Endothelial cell of umbilical vein (primary cell): ENCODE measurements at regions not wholly inside any gene's neighbourhood (a gene's known extent, or its start where the extent isn't known, plus 50 kb on each side); places are given as distances from the start of the nearest gene placed in this dataset.

ENCODE experiments used
- BruUV-seq: library from RNA; stranded (reverse); fragments of 400-500 nt; replicated peaks from 2 replicates; lab custom pipeline; 2021; lab: Mats Ljungman, UMichigan
- CTCF ChIA-PET: fragments of 300-600, 350-600 bp; sonication (Branson Sonifier 250); formaldehyde crosslinking; loops from one replicate; lab custom pipeline; 2021; ENCODE audit warnings: antibody characterized with exemption, inconsistent platforms; lab: Charles Lee
- POLR2A ChIA-PET: fragments of 300-600, 350-600 bp; sonication (Branson Sonifier 250); formaldehyde crosslinking; loops from one replicate; lab custom pipeline; 2021; ENCODE audit warnings: antibody characterized with exemption, inconsistent platforms; lab: Charles Lee
- DNase-seq: peaks from one replicate; pipeline ENCODE4 v3.0.0-alpha.2; 2011; ENCODE audit warnings: low read depth, low spot score
- FAIRE-seq: peaks from 2 replicates; lab custom pipeline; 2011; peaks lifted over from hg19 to GRCh38; lab: Jason Lieb, UNC
- H2AFZ ChIP-seq: 2 replicates; pipeline ENCODE4 v1.6.0; 2012; ENCODE audit warnings: low read depth, low read length, control low read depth, inconsistent platforms
- H3K27ac ChIP-seq: 2 replicates; pipeline ENCODE4 v1.5.1; 2011; ENCODE audit warnings: low read depth, mild to moderate bottlenecking, control low read depth, low read length, moderate library complexity; ENCODE audit not compliant: insufficient read depth
- H3K27me3 ChIP-seq, 2 experiments: 2 replicates each; pipeline versions ENCODE4 v1.6.0 to v1.6.1; 2011; ENCODE audit warnings: low read length in 2 of 2, mixed read lengths in 1 of 2; ENCODE audit not compliant: control insufficient read depth in 2 of 2, insufficient read depth in 2 of 2
- H3K36me3 ChIP-seq, 2 experiments: 2 replicates in 1 of 2; 3 replicates in 1 of 2; pipeline ENCODE4 v1.5.1; 2011; ENCODE audit warnings: low read length in 2 of 2, mild to moderate bottlenecking in 1 of 2, moderate library complexity in 1 of 2; ENCODE audit not compliant: control insufficient read depth in 2 of 2, insufficient read depth in 2 of 2; ENCODE audit errors: extremely low read depth in 1 of 2
- H3K4me1 ChIP-seq: 3 replicates; pipeline ENCODE4 v1.5.1; 2011; ENCODE audit warnings: mild to moderate bottlenecking, low read length; ENCODE audit not compliant: control insufficient read depth, insufficient read depth; ENCODE audit errors: extremely low read depth
- H3K4me2 ChIP-seq: 2 replicates; pipeline ENCODE4 v1.6.1; 2011; ENCODE audit warnings: low read length, control low read depth, mixed read lengths; ENCODE audit not compliant: insufficient read depth
- H3K4me3 ChIP-seq, 3 experiments: fragments of 200-600 bp in 1 of 3; sonication (generic), shearing (Covaris generic) in 1 of 3; replicated peaks in 1 of 3; 2 replicates each; pipeline ENCODE4 v1.5.1; 2011 to 2016; ENCODE audit warnings: control low read depth in 3 of 3, low read length in 3 of 3, mild to moderate bottlenecking in 2 of 3, inconsistent platforms in 1 of 3, low read depth in 1 of 3, moderate library complexity in 1 of 3; ENCODE audit not compliant: insufficient read depth in 1 of 3
- H3K79me2 ChIP-seq: 2 replicates; pipeline ENCODE4 v1.6.0; 2012; ENCODE audit warnings: low read length, inconsistent platforms; ENCODE audit not compliant: control insufficient read depth, insufficient read depth
- H3K9ac ChIP-seq: replicated peaks from 2 replicates; pipeline ENCODE3; 2011; ENCODE audit warnings: low read length, control low read depth; ENCODE audit not compliant: insufficient read depth; ENCODE audit errors: extremely low read depth
- H3K9me1 ChIP-seq: replicated peaks from 3 replicates; pipeline ENCODE4 v1.6.0; 2011; ENCODE audit warnings: mild to moderate bottlenecking, low read length; ENCODE audit not compliant: control insufficient read depth, insufficient read depth; ENCODE audit errors: extremely low read depth
- H3K9me3 ChIP-seq: replicated peaks from 2 replicates; pipeline ENCODE4 v1.5.1; 2012; ENCODE audit warnings: low read length, inconsistent platforms; ENCODE audit not compliant: control insufficient read depth, insufficient read depth
- H4K20me1 ChIP-seq: replicated peaks from 2 replicates; pipeline ENCODE3; 2011; ENCODE audit warnings: mild to moderate bottlenecking, low read length; ENCODE audit not compliant: control insufficient read depth, insufficient read depth; ENCODE audit errors: extremely low read depth
- EZH2 ChIP-seq: IDR thresholded peaks from 2 replicates; pipeline ENCODE4 v1.6.1; 2012; ENCODE audit warnings: borderline replicate concordance, low read depth, mild to moderate bottlenecking, moderate library complexity, low read length, inconsistent platforms; ENCODE audit not compliant: severe bottlenecking
- FOS ChIP-seq: IDR thresholded peaks from 2 replicates; pipeline ENCODE4 v1.6.1; 2011; ENCODE audit warnings: mild to moderate bottlenecking, low read length, moderate library complexity, borderline replicate concordance; ENCODE audit not compliant: insufficient read depth
- GATA2 ChIP-seq: IDR thresholded peaks from 2 replicates; pipeline ENCODE4 v1.7.0; 2011; ENCODE audit warnings: low read depth, mild to moderate bottlenecking, moderate library complexity, mixed read lengths, low read length; ENCODE audit not compliant: insufficient read length, insufficient read depth
- JUN ChIP-seq: IDR thresholded peaks from 2 replicates; pipeline ENCODE4 v1.6.1; 2011; ENCODE audit warnings: borderline replicate concordance, low read depth; ENCODE audit not compliant: insufficient read length, insufficient read depth
- MYC ChIP-seq: IDR thresholded peaks from one replicate; pipeline ENCODE4 v1.6.1; 2011; ENCODE audit warnings: mild to moderate bottlenecking, low read depth, low read length
- POLR2A ChIP-seq: IDR thresholded peaks from 2 replicates; pipeline ENCODE4 v1.6.1; 2012; ENCODE audit warnings: low read depth, mild to moderate bottlenecking, control low read depth, low read length
- POLR2AphosphoS5 ChIP-seq: IDR thresholded peaks from 2 replicates; pipeline ENCODE4 v1.6.1; 2012; ENCODE audit warnings: low read depth, mild to moderate bottlenecking, control low read depth, low read length, moderate library complexity; ENCODE audit not compliant: insufficient read depth
- dilution Hi-C: fragments of 300-500 bp; cut with MboI; formaldehyde crosslinking; loops from one replicate; pipeline ENCODE4 v1.15.0; 2019; ENCODE audit warnings: low sequenced_read_pairs; ENCODE audit not compliant: extremely low pct_ligation_motif_present
- intact Hi-C: fragments of 100-400 bp; cut with micrococcal nuclease; formaldehyde crosslinking; loops from one replicate; pipeline ENCODE4 v1.10.0; 2022
- TF ChIP-seq, protein P1 (sequence below): IDR thresholded peaks from 2 replicates; pipeline ENCODE4 v1.6.1; 2011; ENCODE audit not compliant: insufficient read depth, insufficient read length
- TF ChIP-seq, protein P2 (sequence below), 2 donors: IDR thresholded peaks; 1 replicate in 1 of 2; 2 replicates in 1 of 2; pipeline ENCODE4 v1.5.1; 2011; ENCODE audit warnings: low read length in 2 of 2, mild to moderate bottlenecking in 2 of 2, moderate library complexity in 2 of 2, control low read depth in 1 of 2, inconsistent platforms in 1 of 2, low read depth in 1 of 2; ENCODE audit not compliant: insufficient read depth in 1 of 2; ENCODE audit errors: extremely low read depth in 1 of 2

DNA sequence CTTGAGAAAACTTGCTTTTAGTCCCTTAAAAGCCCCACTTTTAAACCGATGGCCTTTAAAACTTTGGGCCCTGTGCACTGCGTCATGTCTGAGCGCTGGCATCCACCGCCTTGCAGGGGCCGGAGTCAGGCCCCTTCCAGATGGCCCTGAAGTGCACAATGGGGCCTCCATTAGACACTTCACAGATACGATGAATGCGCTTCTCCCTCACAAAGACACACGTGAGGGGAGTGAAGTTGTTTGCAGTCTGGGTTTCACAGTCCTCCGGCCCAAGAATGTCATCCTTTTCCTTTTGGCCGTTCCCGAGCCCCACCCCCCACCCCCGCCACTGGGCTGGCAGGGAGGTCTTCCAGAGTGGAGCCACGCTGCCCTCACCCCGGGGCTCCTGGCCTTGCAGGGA is 415.1 kb upstream of the SALL3 start:
- no peaks in the 10 kb centered on the region for H4K20me1 ChIP-seq
- peaks cover 3% of the 10 kb centered on the region for H3K9me3 ChIP-seq
- no peak overlapping the region for H2AFZ ChIP-seq
- no peak overlapping the region for H3K9ac ChIP-seq
- TF ChIP-seq GATA2 (no peak), POLR2A (no peak), MYC (no peak), POLR2AphosphoS5 (no peak), EZH2 (no peak), JUN (no peak), FOS (no peak)
- TF ChIP-seq, protein P1, sequence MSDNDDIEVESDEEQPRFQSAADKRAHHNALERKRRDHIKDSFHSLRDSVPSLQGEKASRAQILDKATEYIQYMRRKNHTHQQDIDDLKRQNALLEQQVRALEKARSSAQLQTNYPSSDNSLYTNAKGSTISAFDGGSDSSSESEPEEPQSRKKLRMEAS, result no peak
- TF ChIP-seq, protein P2, sequence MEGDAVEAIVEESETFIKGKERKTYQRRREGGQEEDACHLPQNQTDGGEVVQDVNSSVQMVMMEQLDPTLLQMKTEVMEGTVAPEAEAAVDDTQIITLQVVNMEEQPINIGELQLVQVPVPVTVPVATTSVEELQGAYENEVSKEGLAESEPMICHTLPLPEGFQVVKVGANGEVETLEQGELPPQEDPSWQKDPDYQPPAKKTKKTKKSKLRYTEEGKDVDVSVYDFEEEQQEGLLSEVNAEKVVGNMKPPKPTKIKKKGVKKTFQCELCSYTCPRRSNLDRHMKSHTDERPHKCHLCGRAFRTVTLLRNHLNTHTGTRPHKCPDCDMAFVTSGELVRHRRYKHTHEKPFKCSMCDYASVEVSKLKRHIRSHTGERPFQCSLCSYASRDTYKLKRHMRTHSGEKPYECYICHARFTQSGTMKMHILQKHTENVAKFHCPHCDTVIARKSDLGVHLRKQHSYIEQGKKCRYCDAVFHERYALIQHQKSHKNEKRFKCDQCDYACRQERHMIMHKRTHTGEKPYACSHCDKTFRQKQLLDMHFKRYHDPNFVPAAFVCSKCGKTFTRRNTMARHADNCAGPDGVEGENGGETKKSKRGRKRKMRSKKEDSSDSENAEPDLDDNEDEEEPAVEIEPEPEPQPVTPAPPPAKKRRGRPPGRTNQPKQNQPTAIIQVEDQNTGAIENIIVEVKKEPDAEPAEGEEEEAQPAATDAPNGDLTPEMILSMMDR (IDR thresholded peaks at IDR 0.05; ENCODE audit: extremely low read depth in 1 of 2, insufficient read depth in 1 of 2, low read depth in 1 of 2, low read length in 2 of 2), result no peak
- H3K27me3 ChIP-seq, result no peaks in the 10 kb centered on the region
- POLR2A ChIA-PET, result no interaction called here
- DNase-seq (no peak), FAIRE-seq (no peak)
- H3K9me1 ChIP-seq, result no peaks in the 10 kb centered on the region
- no peak overlapping the region for H3K4me2 ChIP-seq
- dilution Hi-C loops (no loop called here), intact Hi-C loops (no loop called here)
- H3K27ac ChIP-seq, result no peak overlapping the region
- CTCF ChIA-PET, result no interaction called here
- no peaks in the 10 kb centered on the region for H3K36me3 ChIP-seq
- BruUV-seq, result no TSS peak
- no peaks in the 10 kb centered on the region for H3K4me1 ChIP-seq
- no peak overlapping the region for H3K4me3 ChIP-seq
- no peaks in the 10 kb centered on the region for H3K79me2 ChIP-seq
